ENCODE measurements at regions not wholly inside any gene's neighbourhood (a gene's known extent, or its start where the extent isn't known, plus 50 kb on each side); places are given as distances from the start of the nearest gene placed in this dataset.
"Not testable (repeated sequence)": the region's sequence is repeated elsewhere in the genome, so short reads cannot be mapped to it uniquely, and the experiment has no call there.

DNA sequence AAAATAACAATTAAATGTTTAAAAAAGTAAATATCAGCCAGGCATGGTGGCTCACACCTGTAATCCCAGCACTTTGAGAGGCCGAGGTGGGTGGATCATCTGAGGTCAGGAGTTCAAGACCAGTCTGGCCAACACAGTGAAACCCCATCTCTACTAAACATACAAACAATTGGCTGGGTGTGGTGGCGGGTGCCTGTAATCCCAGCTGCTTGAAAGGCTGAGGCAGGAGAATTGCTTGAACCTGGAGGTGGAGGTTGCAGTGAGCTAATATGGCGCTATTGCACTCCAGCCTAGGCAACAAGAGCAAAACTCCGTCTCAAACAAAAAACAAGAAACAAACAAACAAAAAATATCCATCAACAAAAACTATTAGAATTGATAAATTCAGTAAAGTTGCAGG is 77.5 kb downstream of the SNX5 start:
- not testable (repeated sequence) for H3K27ac ChIP-seq, H3K4me3 ChIP-seq, H3K27me3 ChIP-seq, H3K36me3 ChIP-seq, H3K4me1 ChIP-seq, DNase-seq
- H3K9me3 ChIP-seq = peaks cover 0 to 11% (median 0%) of the 10 kb centered on the region in 4 donors

DNA sequence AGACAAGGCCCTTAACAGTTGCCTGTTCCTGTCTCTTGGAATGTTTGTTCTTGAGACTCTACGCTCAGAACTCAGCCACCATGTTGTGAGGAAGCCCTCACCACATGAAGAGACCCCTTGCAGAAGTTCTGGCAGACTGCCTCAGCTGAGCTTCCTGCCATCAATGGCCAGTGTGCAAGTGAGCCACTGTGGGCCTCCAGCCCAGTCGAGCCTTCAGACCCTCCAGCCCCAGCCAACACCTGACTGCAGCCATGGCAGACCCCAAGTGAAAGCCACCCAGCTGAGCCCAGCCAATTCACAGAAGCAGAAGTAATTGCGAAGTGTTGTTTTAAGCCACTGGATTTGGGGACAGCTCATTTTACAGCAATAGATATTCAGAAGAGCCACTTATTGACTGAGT is 78.3 kb downstream of the SNX5 start:
- H3K36me3 ChIP-seq = no peaks in the 10 kb centered on the region
- TF ChIP-seq, protein P1, sequence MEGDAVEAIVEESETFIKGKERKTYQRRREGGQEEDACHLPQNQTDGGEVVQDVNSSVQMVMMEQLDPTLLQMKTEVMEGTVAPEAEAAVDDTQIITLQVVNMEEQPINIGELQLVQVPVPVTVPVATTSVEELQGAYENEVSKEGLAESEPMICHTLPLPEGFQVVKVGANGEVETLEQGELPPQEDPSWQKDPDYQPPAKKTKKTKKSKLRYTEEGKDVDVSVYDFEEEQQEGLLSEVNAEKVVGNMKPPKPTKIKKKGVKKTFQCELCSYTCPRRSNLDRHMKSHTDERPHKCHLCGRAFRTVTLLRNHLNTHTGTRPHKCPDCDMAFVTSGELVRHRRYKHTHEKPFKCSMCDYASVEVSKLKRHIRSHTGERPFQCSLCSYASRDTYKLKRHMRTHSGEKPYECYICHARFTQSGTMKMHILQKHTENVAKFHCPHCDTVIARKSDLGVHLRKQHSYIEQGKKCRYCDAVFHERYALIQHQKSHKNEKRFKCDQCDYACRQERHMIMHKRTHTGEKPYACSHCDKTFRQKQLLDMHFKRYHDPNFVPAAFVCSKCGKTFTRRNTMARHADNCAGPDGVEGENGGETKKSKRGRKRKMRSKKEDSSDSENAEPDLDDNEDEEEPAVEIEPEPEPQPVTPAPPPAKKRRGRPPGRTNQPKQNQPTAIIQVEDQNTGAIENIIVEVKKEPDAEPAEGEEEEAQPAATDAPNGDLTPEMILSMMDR (IDR thresholded peaks at IDR 0.05) = no peak
- no peak for TF ChIP-seq POLR2A (IDR thresholded peaks at IDR 0.05)
- no peak overlapping the region for H3K27ac ChIP-seq
- no peak overlapping the region for H3K4me3 ChIP-seq
- peaks cover 0 to 11% (median 0%) of the 10 kb centered on the region in 4 donors for H3K9me3 ChIP-seq
- H3K27me3 ChIP-seq = no peaks in the 10 kb centered on the region
- peaks cover 0 to 3% (median 1%) of the 10 kb centered on the region in 4 donors for H3K4me1 ChIP-seq
- no peak for DNase-seq

DNA sequence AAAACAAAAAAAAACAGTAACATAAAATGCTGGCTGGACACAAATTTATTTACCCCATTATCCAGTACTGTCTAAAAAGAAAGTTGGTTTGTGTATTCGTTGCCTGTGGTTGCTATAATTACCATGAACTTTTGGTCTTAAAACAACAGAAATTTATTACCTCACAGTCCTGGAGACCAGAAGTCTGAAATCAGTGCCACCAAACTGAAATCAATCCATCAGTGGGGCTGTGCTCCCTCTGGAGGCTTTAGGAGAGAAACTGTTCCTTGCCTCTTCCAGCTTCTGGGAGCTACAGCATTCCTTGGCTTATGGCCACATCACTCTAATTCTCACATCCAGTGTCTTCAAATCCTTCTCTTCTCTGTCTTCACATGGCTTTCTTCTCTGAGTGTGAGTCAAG is 79.4 kb downstream of the SNX5 start:
- Histone ChIP-seq H3K36me3 (no peaks in the 10 kb centered on the region), H3K27me3 (no peaks in the 10 kb centered on the region), H3K4me1 (peaks cover 0 to 3% (median 0%) of the 10 kb centered on the region in 4 donors), H3K27ac (no peak overlapping the region), H3K9me3 (peaks cover 0 to 11% (median 0%) of the 10 kb centered on the region in 4 donors), H3K4me3 (no peak overlapping the region)
- DNase-seq = no peak
- TF ChIP-seq, protein P1 (IDR thresholded peaks at IDR 0.05) = peak in 3 of 6 experiments; percentile 19 to 33 (median 21)
- no peak for TF ChIP-seq POLR2A (IDR thresholded peaks at IDR 0.05)

DNA sequence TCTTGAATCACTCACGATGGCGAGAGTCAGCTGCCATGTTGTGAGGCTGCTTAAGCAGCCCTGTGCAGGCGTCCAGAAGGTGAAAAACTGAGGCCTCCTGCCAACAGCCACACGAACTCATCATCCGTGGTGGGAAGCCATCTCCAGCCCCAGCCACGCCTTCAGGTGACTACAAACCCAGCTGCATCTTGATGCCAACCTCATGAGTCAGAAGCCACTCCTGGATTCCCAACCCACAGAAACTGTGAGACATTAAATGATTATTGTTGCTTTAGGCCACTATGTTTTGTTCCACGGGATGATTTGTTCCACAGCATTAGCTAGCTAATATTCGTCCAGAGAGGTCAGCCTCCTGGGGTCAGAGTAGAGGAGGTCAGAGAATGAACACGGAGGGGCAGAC is 80.5 kb downstream of the SNX5 start:
- Histone ChIP-seq H3K4me1 (peaks cover 0 to 3% (median 0%) of the 10 kb centered on the region in 4 donors), H3K4me3 (no peak overlapping the region), H3K27me3 (no peaks in the 10 kb centered on the region), H3K27ac (peak overlapping the region in 1 of 4 donors; percentile 50), H3K9me3 (peaks cover 0 to 11% (median 0%) of the 10 kb centered on the region in 4 donors), H3K36me3 (no peaks in the 10 kb centered on the region)
- DNase-seq = peak in 1 of 3 donors; percentile 70
- TF ChIP-seq, protein P1 (IDR thresholded peaks at IDR 0.05) = no peak
- no peak for TF ChIP-seq POLR2A (IDR thresholded peaks at IDR 0.05)

DNA sequence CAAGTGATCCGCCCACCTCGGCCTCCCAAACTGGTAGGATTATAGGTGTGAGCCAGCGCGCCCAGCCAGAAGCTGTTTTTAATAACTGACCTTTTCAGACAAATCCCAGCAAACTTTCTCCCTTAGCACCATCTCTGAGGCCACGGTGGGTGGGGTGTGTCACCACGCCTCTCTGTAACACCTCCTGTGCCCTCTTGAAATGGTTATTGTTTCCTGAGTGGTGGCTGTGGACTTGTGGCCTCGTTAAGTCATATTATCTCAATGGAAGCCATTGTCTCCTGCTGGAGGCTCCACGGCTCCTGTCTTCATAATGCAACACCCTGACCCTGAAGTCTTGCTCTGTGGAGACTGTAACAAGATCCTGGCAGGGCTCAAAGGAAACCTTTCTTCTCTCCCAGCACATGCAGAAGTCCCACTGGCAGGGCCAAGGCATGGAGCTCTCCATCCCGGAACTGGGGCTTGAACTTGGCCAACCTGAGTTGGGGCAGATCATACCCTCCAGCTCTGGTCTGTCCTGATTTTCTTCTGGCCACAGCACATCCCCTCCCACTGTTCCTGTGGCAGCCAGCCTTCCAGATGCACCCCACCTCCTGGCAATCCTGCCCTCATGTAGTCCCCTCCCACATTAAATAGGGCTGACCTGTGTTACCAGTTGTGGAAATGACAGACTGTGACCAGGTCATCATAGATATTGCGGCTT is 81.1 kb downstream of the SNX5 start:
- H3K9me3 ChIP-seq = peaks cover 0 to 11% (median 0%) of the 10 kb centered on the region in 4 donors
- H3K27me3 ChIP-seq = no peaks in the 10 kb centered on the region
- H3K4me1 ChIP-seq = peaks cover 0 to 3% (median 0%) of the 10 kb centered on the region in 4 donors
- no peaks in the 10 kb centered on the region for H3K36me3 ChIP-seq
- no peak overlapping the region for H3K4me3 ChIP-seq
- H3K27ac ChIP-seq = peak overlapping the region in 1 of 4 donors; percentile 50
- DNase-seq = peak in 1 of 3 donors; percentile 49
- TF ChIP-seq POLR2A (IDR thresholded peaks at IDR 0.05) = no peak
- TF ChIP-seq, protein P1 (IDR thresholded peaks at IDR 0.05) = no peak

DNA sequence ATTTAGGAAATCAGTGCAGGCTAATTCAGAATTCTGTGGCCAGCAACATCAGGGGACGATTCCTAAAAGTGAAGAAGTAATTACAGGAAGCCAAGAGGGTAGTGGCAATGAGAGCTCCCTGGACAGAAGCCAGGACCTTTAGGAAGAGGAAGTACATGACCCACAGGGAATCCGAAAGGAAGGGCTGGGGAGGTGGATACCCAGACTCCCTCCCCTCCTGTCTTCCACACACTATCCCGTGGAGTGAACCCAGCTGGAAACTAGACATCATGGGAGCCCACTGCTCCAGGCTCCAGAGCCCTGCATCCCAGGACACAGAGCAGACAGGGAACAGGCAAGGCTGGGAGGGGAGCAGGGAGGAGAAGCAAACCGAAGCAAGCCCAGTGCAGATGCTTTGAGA is 83.0 kb downstream of the SNX5 start:
- TF ChIP-seq, protein P1 (IDR thresholded peaks at IDR 0.05) = no peak
- TF ChIP-seq POLR2A (IDR thresholded peaks at IDR 0.05) = no peak
- Histone ChIP-seq H3K27ac (no peak overlapping the region), H3K4me3 (no peak overlapping the region), H3K9me3 (peaks cover 0 to 11% (median 0%) of the 10 kb centered on the region in 4 donors), H3K27me3 (no peaks in the 10 kb centered on the region), H3K4me1 (peaks cover 0 to 3% (median 0%) of the 10 kb centered on the region in 4 donors), H3K36me3 (no peaks in the 10 kb centered on the region)
- peak in 1 of 3 donors; percentile 48 for DNase-seq
